IPS-18a (cell line): ENCODE measurements at regions not wholly inside any gene's neighbourhood (a gene's known extent, or its start where the extent isn't known, plus 50 kb on each side); places are given as distances from the start of the nearest gene placed in this dataset.
A peak's percentile ranks its signal among the peaks of the same experiment; 100 is the strongest.
"Not testable (repeated sequence)": the region's sequence is repeated elsewhere in the genome, so short reads cannot be mapped to it uniquely, and the experiment has no call there.

Source experiments
- H3K27ac ChIP-seq: one replicate; pipeline ENCODE4 v1.5.1; 2013; ENCODE audit warnings: low read length
- H3K27me3 ChIP-seq: one replicate; pipeline ENCODE4 v1.6.1; 2013; ENCODE audit warnings: mild to moderate bottlenecking, low read length; ENCODE audit not compliant: control insufficient read depth, insufficient read depth
- H3K36me3 ChIP-seq: one replicate; pipeline ENCODE4 v1.6.1; 2013; ENCODE audit warnings: low read depth, low read length; ENCODE audit not compliant: control insufficient read depth
- H3K4me1 ChIP-seq: one replicate; pipeline ENCODE4 v1.6.1; 2013; ENCODE audit warnings: low read depth, low read length; ENCODE audit not compliant: control insufficient read depth
- H3K4me3 ChIP-seq: one replicate; pipeline ENCODE4 v1.5.1; 2013; ENCODE audit warnings: low read length
- H3K9ac ChIP-seq: one replicate; pipeline ENCODE4 v1.6.1; 2013; ENCODE audit warnings: mild to moderate bottlenecking, low read length, moderate library complexity
- H3K9me3 ChIP-seq: one replicate; pipeline ENCODE4 v1.6.1; 2013; ENCODE audit warnings: low read depth, low read length; ENCODE audit not compliant: control insufficient read depth

DNA sequence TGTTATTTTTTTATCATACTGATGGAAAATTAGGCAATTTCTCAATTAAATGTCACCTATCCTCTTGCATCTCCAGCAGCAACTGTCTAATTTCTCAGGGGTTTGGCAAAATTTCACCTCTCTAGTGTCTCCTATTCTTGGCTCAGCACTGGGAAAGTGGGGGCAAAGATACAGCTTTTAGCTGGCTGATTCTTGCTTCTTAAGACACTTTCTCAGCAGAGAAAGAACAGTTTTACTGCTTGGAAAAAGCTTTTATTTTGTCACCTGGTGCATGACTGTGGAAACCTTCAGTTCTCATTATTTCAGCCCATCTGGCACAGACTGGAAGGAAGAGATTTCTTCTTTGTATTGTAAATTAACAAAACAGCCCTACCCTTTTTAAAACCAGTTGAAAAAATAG lies 283.6 kb upstream of the SGCD start:
- Histone ChIP-seq H3K27me3 (no peaks in the 10 kb centered on the region), H3K27ac (no peak overlapping the region)

GRCh38 chr5:156051972-156052371 lies 275.0 kb upstream of the SGCD start:
- no peaks in the 10 kb centered on the region for H3K36me3 ChIP-seq
- no peak overlapping the region for H3K9ac ChIP-seq
- H3K9me3 ChIP-seq, result no peaks in the 10 kb centered on the region
- H3K27ac ChIP-seq, result no peak overlapping the region
- no peak overlapping the region for H3K4me3 ChIP-seq
- H3K27me3 ChIP-seq, result no peaks in the 10 kb centered on the region
- H3K4me1 ChIP-seq, result no peaks in the 10 kb centered on the region

More for the DNA sequence above, 283.6 kb upstream of the SGCD start:
- no peak overlapping the region for H3K9ac ChIP-seq
- H3K9me3 ChIP-seq, result no peaks in the 10 kb centered on the region
- peaks cover 6% of the 10 kb centered on the region for H3K4me1 ChIP-seq
- H3K4me3 ChIP-seq, result peak overlapping the region; percentile 7
- no peaks in the 10 kb centered on the region for H3K36me3 ChIP-seq

GRCh38 chr5:156052656-156053055 lies 274.3 kb upstream of the SGCD start:
- Histone ChIP-seq H3K9ac (no peak overlapping the region), H3K27me3 (no peaks in the 10 kb centered on the region), H3K4me1 (no peaks in the 10 kb centered on the region), H3K36me3 (no peaks in the 10 kb centered on the region), H3K4me3 (no peak overlapping the region), H3K9me3 (no peaks in the 10 kb centered on the region), H3K27ac (no peak overlapping the region)

DNA sequence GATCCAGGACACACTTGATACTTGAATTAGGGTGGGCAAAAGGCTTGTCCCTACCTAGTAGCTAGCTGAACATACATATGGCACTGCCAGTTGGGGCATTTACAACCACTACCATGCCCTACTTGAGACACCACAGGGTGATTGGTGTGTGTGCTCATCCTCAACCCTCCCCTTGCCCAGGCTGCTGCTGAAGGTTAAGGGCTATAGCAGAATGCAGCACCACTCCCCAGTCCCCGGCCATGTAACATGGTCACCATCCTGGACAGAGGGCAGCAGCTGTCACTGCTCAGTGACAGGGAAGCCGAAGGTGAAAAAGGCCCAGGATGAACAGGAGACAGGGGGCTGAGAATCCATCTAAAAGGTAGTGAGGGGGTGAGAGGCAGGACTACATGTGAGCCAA lies 273.9 kb upstream of the SGCD start:
- H3K27me3 ChIP-seq, result no peaks in the 10 kb centered on the region

DNA sequence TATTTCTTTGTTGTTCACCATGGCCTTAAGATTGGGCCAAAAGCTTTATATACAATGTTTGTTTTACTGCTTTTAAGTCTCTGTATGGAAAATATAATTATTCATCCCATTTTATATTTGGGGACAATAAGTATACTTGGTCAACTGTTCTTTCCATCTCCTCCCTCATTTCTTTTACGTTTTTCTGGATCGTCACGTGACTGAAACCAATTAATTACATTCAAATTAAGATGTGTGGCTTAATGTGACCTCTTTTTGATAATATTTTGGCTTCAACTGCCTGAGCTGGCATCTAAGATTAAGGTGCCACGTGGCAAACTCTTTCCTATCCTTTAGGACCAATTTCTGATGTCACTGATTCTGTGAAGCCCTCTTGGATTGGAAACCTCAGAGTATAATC lies 250.1 kb upstream of the SGCD start:
- Histone ChIP-seq H3K27me3 (no peaks in the 10 kb centered on the region), H3K9ac (no peak overlapping the region), H3K36me3 (no peaks in the 10 kb centered on the region), H3K4me3 (no peak overlapping the region), H3K4me1 (no peaks in the 10 kb centered on the region), H3K27ac (no peak overlapping the region), H3K9me3 (no peaks in the 10 kb centered on the region)

More for the DNA sequence above, 273.9 kb upstream of the SGCD start:
- no peak overlapping the region for H3K27ac ChIP-seq
- no peaks in the 10 kb centered on the region for H3K9me3 ChIP-seq
- no peaks in the 10 kb centered on the region for H3K36me3 ChIP-seq
- no peak overlapping the region for H3K4me3 ChIP-seq
- H3K4me1 ChIP-seq, result no peaks in the 10 kb centered on the region
- H3K9ac ChIP-seq, result no peak overlapping the region

GRCh38 chr5:156087577-156088110 lies 239.3 kb upstream of the SGCD start:
- Histone ChIP-seq H3K27me3 (no peaks in the 10 kb centered on the region), H3K36me3 (no peaks in the 10 kb centered on the region), H3K9me3 (no peaks in the 10 kb centered on the region), H3K4me3 (no peak overlapping the region), H3K9ac (no peak overlapping the region), H3K4me1 (no peaks in the 10 kb centered on the region), H3K27ac (no peak overlapping the region)

GRCh38 chr5:156089955-156090940 lies 236.7 kb upstream of the SGCD start:
- not testable (repeated sequence) for H3K27me3 ChIP-seq, H3K9me3 ChIP-seq, H3K27ac ChIP-seq, H3K9ac ChIP-seq, H3K36me3 ChIP-seq, H3K4me1 ChIP-seq, H3K4me3 ChIP-seq

DNA sequence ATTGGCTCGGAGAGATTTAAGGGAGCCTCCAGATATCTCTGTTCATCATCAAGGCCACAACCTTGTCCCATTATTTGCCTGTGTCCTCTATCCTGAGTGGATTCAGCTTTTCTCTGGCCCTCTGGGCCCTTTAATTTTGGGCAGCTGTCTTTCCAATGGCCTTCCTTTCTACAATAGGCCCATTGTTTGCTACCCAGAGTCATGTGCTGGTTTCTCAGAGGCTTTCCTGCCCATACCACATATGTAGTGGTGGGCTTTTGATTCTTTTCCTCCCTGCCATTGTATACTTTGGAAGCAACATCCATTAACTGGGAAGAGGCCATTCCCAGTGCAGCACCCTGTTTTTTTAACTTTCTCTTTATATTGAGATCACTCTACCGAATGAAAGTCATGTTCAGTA lies 233.9 kb upstream of the SGCD start:
- no peaks in the 10 kb centered on the region for H3K36me3 ChIP-seq
- no peak overlapping the region for H3K9ac ChIP-seq
- no peak overlapping the region for H3K4me3 ChIP-seq
- no peaks in the 10 kb centered on the region for H3K4me1 ChIP-seq
- H3K9me3 ChIP-seq, result no peaks in the 10 kb centered on the region
- no peak overlapping the region for H3K27ac ChIP-seq
- no peaks in the 10 kb centered on the region for H3K27me3 ChIP-seq

DNA sequence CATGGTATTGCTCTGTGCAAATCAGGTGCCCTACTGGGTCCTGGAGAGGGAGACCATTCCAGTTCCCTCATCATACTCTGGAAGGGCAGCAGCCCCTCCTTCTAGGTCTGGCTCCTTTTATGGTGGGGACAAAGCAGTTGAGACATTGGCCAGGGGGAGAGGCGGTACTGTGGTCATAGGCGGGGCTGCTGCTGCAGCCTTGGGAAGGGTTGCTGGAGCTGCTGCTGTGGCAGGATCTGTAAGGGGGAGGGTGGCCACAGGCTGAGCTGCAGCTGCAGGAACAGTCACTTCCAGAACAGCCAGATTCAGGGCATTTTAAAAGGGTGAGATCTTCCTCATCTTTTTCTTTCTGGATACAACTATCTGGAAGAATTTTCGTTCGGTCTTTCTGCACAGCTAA lies 233.0 kb upstream of the SGCD start:
- no peaks in the 10 kb centered on the region for H3K36me3 ChIP-seq
- H3K9me3 ChIP-seq, result no peaks in the 10 kb centered on the region
- H3K9ac ChIP-seq, result no peak overlapping the region
- H3K27ac ChIP-seq, result no peak overlapping the region
- H3K4me1 ChIP-seq, result no peaks in the 10 kb centered on the region
- H3K4me3 ChIP-seq, result no peak overlapping the region
- no peaks in the 10 kb centered on the region for H3K27me3 ChIP-seq

- no peaks in the 10 kb centered on the region for H3K27me3 ChIP-seq
- H3K9me3 ChIP-seq, result no peaks in the 10 kb centered on the region
- no peaks in the 10 kb centered on the region for H3K36me3 ChIP-seq
- no peak overlapping the region for H3K4me3 ChIP-seq
- no peak overlapping the region for H3K27ac ChIP-seq
- no peak overlapping the region for H3K9ac ChIP-seq
- no peaks in the 10 kb centered on the region for H3K4me1 ChIP-seq
These were observed 231.2 kb upstream of the SGCD start for GRCh38 chr5:156095709-156096241.

DNA sequence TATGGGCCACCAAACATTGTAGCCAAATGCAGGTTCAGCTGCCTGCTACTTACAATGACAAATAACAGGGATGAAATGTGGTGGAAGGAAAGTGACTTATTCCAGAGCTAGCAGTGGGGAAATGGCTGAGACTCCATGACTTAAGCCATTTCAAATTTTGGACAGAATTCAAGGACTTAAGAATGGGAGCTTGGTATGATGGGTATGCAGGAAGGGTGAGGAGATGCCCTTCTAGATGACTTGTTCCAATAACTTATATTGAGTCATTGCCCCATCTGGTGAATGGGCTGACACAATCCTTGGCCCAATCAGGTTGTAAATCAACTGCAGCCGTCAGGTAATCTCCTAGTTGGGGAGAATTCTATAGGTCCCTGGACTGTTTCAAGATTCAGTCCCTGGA lies 230.7 kb upstream of the SGCD start:
- H3K4me1 ChIP-seq, result no peaks in the 10 kb centered on the region
- H3K9me3 ChIP-seq, result no peaks in the 10 kb centered on the region
- H3K27me3 ChIP-seq, result no peaks in the 10 kb centered on the region
- H3K27ac ChIP-seq, result no peak overlapping the region
- no peak overlapping the region for H3K9ac ChIP-seq
- H3K4me3 ChIP-seq, result no peak overlapping the region
- no peaks in the 10 kb centered on the region for H3K36me3 ChIP-seq
